ENCODE measurements at regions not wholly inside any gene's neighbourhood (a gene's known extent, or its start where the extent isn't known, plus 50 kb on each side); places are given as distances from the start of the nearest gene placed in this dataset.
"Not testable (repeated sequence)": the region's sequence is repeated elsewhere in the genome, so short reads cannot be mapped to it uniquely, and the experiment has no call there.

GRCh38 chr9:103193992-103194391, 198.9 kb downstream of the CYLC2 start:
- Histone ChIP-seq H3K9me3 (no peaks in the 10 kb centered on the region), H3K36me3 (no peaks in the 10 kb centered on the region), H3K4me1 (no peaks in the 10 kb centered on the region), H3K27me3 (no peaks in the 10 kb centered on the region), H3K27ac (no peak overlapping the region), H3K4me3 (no peak overlapping the region)
- no peak for TF ChIP-seq CTCF (IDR thresholded peaks at IDR 0.05)
- WGBS, 2 donors: 53 to 63% methylated on average over 1 of the region's 1 CpG
- DNase-seq (no peak), ATAC-seq (no peak), FAIRE-seq (no peak)
- intact Hi-C loops (cut with DNase I): no loop called here

- Histone ChIP-seq H3K27ac (no peak overlapping the region), H3K4me3 (no peak overlapping the region), H3K4me1 (no peaks in the 10 kb centered on the region), H3K36me3 (no peaks in the 10 kb centered on the region), H3K27me3 (no peaks in the 10 kb centered on the region), H3K9me3 (no peaks in the 10 kb centered on the region)
- TF ChIP-seq CTCF (IDR thresholded peaks at IDR 0.05): no peak
- FAIRE-seq: no peak
- intact Hi-C loops (cut with DNase I): no loop called here
- 54 to 73% methylated on average over 2 of the region's 2 CpGs for WGBS, 2 donors
- no peak for ATAC-seq
- no peak for DNase-seq
Observed at GRCh38 chr9:103203172-103203571, 208.0 kb downstream of the CYLC2 start.

- ATAC-seq; H3K27me3 ChIP-seq; H3K4me3 ChIP-seq; DNase-seq; H3K4me1 ChIP-seq; H3K9me3 ChIP-seq; FAIRE-seq; H3K36me3 ChIP-seq; intact Hi-C loops (cut with DNase I); H3K27ac ChIP-seq: not testable (repeated sequence)
- WGBS, 2 donors: 64 to 78% methylated on average over 8 of the region's 8 CpGs
Observed at GRCh38 chr9:103205881-103206585, 210.9 kb downstream of the CYLC2 start.

- ATAC-seq (no peak), FAIRE-seq (no peak), DNase-seq (no peak)
- no peaks in the 10 kb centered on the region for H3K9me3 ChIP-seq
- intact Hi-C loops (cut with DNase I): no loop called here
- no peak overlapping the region for H3K27ac ChIP-seq
- 66 to 91% methylated on average over 3 of the region's 3 CpGs for WGBS, 2 donors
- no peak for TF ChIP-seq CTCF (IDR thresholded peaks at IDR 0.05)
- H3K27me3 ChIP-seq: no peaks in the 10 kb centered on the region
- H3K4me1 ChIP-seq: no peaks in the 10 kb centered on the region
- H3K4me3 ChIP-seq: no peak overlapping the region
- H3K36me3 ChIP-seq: no peaks in the 10 kb centered on the region
Observed at GRCh38 chr9:103210607-103211006, 215.5 kb downstream of the CYLC2 start.

GRCh38 chr9:103215197-103215596, 220.1 kb downstream of the CYLC2 start:
- no peak for DNase-seq
- 44 to 65% methylated on average over 1 of the region's 1 CpG for WGBS, 2 donors
- FAIRE-seq: no peak
- intact Hi-C loops (cut with DNase I): no loop called here
- TF ChIP-seq CTCF (IDR thresholded peaks at IDR 0.05): no peak
- H3K4me1 ChIP-seq: no peaks in the 10 kb centered on the region
- H3K4me3 ChIP-seq: no peak overlapping the region
- no peak overlapping the region for H3K27ac ChIP-seq
- H3K36me3 ChIP-seq: no peaks in the 10 kb centered on the region
- no peaks in the 10 kb centered on the region for H3K9me3 ChIP-seq
- H3K27me3 ChIP-seq: no peaks in the 10 kb centered on the region
- ATAC-seq: no peak

Data from pancreas (tissue), 10 donors.